GM12878 (cell line): ENCODE measurements at regions not wholly inside any gene's neighbourhood (a gene's known extent, or its start where the extent isn't known, plus 50 kb on each side); places are given as distances from the start of the nearest gene placed in this dataset.

ENCODE experiments used
- ATAC-seq: fragments of 200-7000 bp; cut with Tn5 transposase; 3 replicates; pipeline ENCODE4 v1.9.1; 2020; ENCODE audit warnings: mild to moderate bottlenecking, moderate library complexity
- BruUV-seq: library from RNA; stranded (reverse); fragments of 400-500 nt; replicated peaks from 2 replicates; lab custom pipeline; 2021; lab: Mats Ljungman, UMichigan
- CTCF ChIA-PET: fragments of 300-600 bp; sonication (Branson Sonifier 250); formaldehyde crosslinking; extraction: SDS; loops from one replicate; lab custom pipeline; 2021; ENCODE audit warnings: inconsistent platforms; lab: Yijun Ruan, JAX
- POLR2A ChIA-PET: fragments of 350-600 bp; formaldehyde crosslinking; extraction: SDS; loops from one replicate; lab custom pipeline; 2021; ENCODE audit warnings: inconsistent platforms; lab: Charles Lee
- RAD21 ChIA-PET: fragments of 300-600 bp; sonication (Branson Sonifier 250); formaldehyde crosslinking; loops from one replicate; lab custom pipeline; 2023; ENCODE audit warnings: antibody characterized with exemption; ENCODE audit not compliant: unreplicated experiment; lab: Charles Lee
- SMC1A ChIA-PET: fragments of 300-600 bp; sonication (Branson Sonifier 250); formaldehyde crosslinking; loops from one replicate; lab custom pipeline; 2023; ENCODE audit not compliant: unreplicated experiment, uncharacterized antibody; lab: Charles Lee
- DNase-seq: peaks from one replicate; pipeline ENCODE4 v3.0.0-alpha.2; 2011; ENCODE audit warnings: low read depth, low spot score
- FAIRE-seq: peaks from 3 replicates; lab custom pipeline; 2011; peaks lifted over from hg19 to GRCh38; lab: Jason Lieb, UNC
- H2AFZ ChIP-seq: 2 replicates; pipeline ENCODE4 v1.6.0; 2011; ENCODE audit warnings: low read depth, low read length, control low read depth; ENCODE audit not compliant: control insufficient read depth
- H3K27ac ChIP-seq: 2 replicates; pipeline ENCODE4 v1.5.1; 2011; ENCODE audit warnings: control low read depth; ENCODE audit not compliant: control insufficient read depth, insufficient read depth
- H3K27me3 ChIP-seq, 2 experiments: replicated peaks in 1 of 2; 2 replicates each; pipeline versions ENCODE4 v1.6.0 to v1.6.1; 2011; ENCODE audit warnings: low read length in 1 of 2; ENCODE audit not compliant: control insufficient read depth in 2 of 2, insufficient read depth in 2 of 2
- H3K36me3 ChIP-seq, 2 experiments: 2 replicates each; pipeline ENCODE4 v1.5.1; 2011; ENCODE audit warnings: low read length in 1 of 2; ENCODE audit not compliant: control insufficient read depth in 2 of 2, insufficient read depth in 2 of 2
- H3K4me1 ChIP-seq: 2 replicates; pipeline ENCODE4 v1.6.1; 2011; ENCODE audit warnings: mild to moderate bottlenecking, low read length, moderate library complexity, mixed read lengths; ENCODE audit not compliant: control insufficient read depth, insufficient read depth
- H3K4me2 ChIP-seq: 2 replicates; pipeline ENCODE4 v1.6.0; 2011; ENCODE audit warnings: control low read depth; ENCODE audit not compliant: control insufficient read depth, insufficient read depth
- H3K4me3 ChIP-seq: fragments of 200-600 bp; sonication (generic); 2 replicates; pipeline ENCODE4 v1.5.1; 2016
- H3K79me2 ChIP-seq: 2 replicates; pipeline ENCODE4 v1.6.0; 2011; ENCODE audit warnings: low read length; ENCODE audit not compliant: control insufficient read depth, insufficient read depth
- H3K9ac ChIP-seq: 2 replicates; pipeline ENCODE4 v1.8.0; 2011; ENCODE audit warnings: low read length, control low read depth, mixed read lengths; ENCODE audit not compliant: control insufficient read depth, insufficient read depth
- H3K9me3 ChIP-seq: replicated peaks from 3 replicates; pipeline ENCODE4 v1.5.1; 2011; ENCODE audit warnings: mild to moderate bottlenecking, low read length; ENCODE audit not compliant: control insufficient read depth, insufficient read depth
- H4K20me1 ChIP-seq: 2 replicates; pipeline ENCODE4 v1.6.0; 2011; ENCODE audit not compliant: control insufficient read depth, insufficient read depth
- CBX3 ChIP-seq: fragments of 200-600 bp; sonication (generic); IDR thresholded peaks from 2 replicates; pipeline ENCODE4 v1.6.1; 2016; ENCODE audit warnings: low read depth, borderline replicate concordance
- CBX5 ChIP-seq: sonication (generic); IDR thresholded peaks from 2 replicates; pipeline ENCODE4 v1.6.1; 2016; ENCODE audit warnings: low read depth, moderate library complexity, mild to moderate bottlenecking, inconsistent platforms
- E2F4 ChIP-seq: IDR thresholded peaks from 2 replicates; pipeline ENCODE4 v1.6.1; 2012; ENCODE audit warnings: low read depth, low read length, improper control_type of control experiment
- ETV6 ChIP-seq, 2 experiments: fragments of 450-650 bp in 1 of 2; IDR thresholded peaks in 1 of 2; conservative IDR thresholded peaks in 1 of 2; 2 replicates each; pipeline ENCODE4 v1.6.1; 2014; ENCODE audit warnings: antibody characterized with exemption in 1 of 2, borderline replicate concordance in 1 of 2, low read depth in 1 of 2, mild to moderate bottlenecking in 1 of 2, moderate library complexity in 1 of 2
- FOS ChIP-seq: IDR thresholded peaks from 3 replicates; pipeline ENCODE4 v1.6.1; 2011; ENCODE audit warnings: borderline replicate concordance; ENCODE audit not compliant: insufficient read length; ENCODE audit errors: extremely low read depth
- HDGF ChIP-seq: fragments of 450-650 bp; IDR thresholded peaks from 2 replicates; pipeline ENCODE4 v1.6.1; 2016; ENCODE audit warnings: antibody characterized with exemption
- IRF4 ChIP-seq: IDR thresholded peaks from 2 replicates; pipeline ENCODE4 v1.6.1; 2011; ENCODE audit warnings: low read depth, low read length
- MYB ChIP-seq: fragments of 150-350 bp; IDR thresholded peaks from 2 replicates; pipeline ENCODE4 v1.6.1; 2014; ENCODE audit warnings: mild to moderate bottlenecking, low read depth, low read length, borderline replicate concordance
- PAX5 ChIP-seq: IDR thresholded peaks from 2 replicates; pipeline ENCODE4 v1.6.1; 2011; ENCODE audit warnings: low read depth, low read length, borderline replicate concordance
- RELA ChIP-seq: fragments of 450-650 bp; IDR thresholded peaks from 2 replicates; pipeline ENCODE4 v1.8.0; 2014; ENCODE audit warnings: borderline replicate concordance; ENCODE audit not compliant: partially characterized antibody
- STAT3 ChIP-seq: IDR thresholded peaks from 2 replicates; pipeline ENCODE4 v1.6.1; 2011; ENCODE audit warnings: low read depth, low read length, improper control_type of control experiment
- TAF1 ChIP-seq: IDR thresholded peaks from 2 replicates; pipeline ENCODE4 v1.6.1; 2011; ENCODE audit warnings: mild to moderate bottlenecking, low read depth, low read length, borderline replicate concordance
- TCF12 ChIP-seq: IDR thresholded peaks from 2 replicates; pipeline ENCODE4 v1.6.1; 2011; ENCODE audit warnings: low read depth, mild to moderate bottlenecking, low read length
- WGBS: methylation state at CpG from one replicate; pipeline ENCODE4 v1.1.6; 2016; ENCODE audit warnings: low lambda C conversion rate; ENCODE audit not compliant: insufficient replicate concordance, insufficient coverage; ENCODE audit errors: missing lambda C conversion rate; 5-methylcytosine and 5-hydroxymethylcytosine counted together
- in situ Hi-C: fragments of 300-500 bp; cut with MboI; formaldehyde crosslinking; loops from 9 replicates; pipeline ENCODE4 v1.14.3; 2018; ENCODE audit warnings: mixed read lengths
- intact Hi-C: fragments of 100-400 bp; cut with micrococcal nuclease; formaldehyde crosslinking; loops from one replicate; pipeline ENCODE4 v1.14.2; 2022; ENCODE audit not compliant: unreplicated experiment
- TF ChIP-seq, protein P1 (sequence below): fragments of 450-650 bp; formaldehyde crosslinking; IDR thresholded peaks from 2 replicates; pipeline ENCODE4 v1.5.0; 2022; ENCODE audit warnings: mild to moderate bottlenecking, missing genetic modification characterization
- TF ChIP-seq, protein P2 (sequence below): fragments of 450-650 bp; formaldehyde crosslinking; IDR thresholded peaks from 2 replicates; pipeline ENCODE4 v1.4.0; 2020; ENCODE audit warnings: mild to moderate bottlenecking, moderate library complexity
- TF ChIP-seq, protein P3 (sequence below): fragments of 450-650 bp; IDR thresholded peaks from 2 replicates; pipeline ENCODE4 v1.6.1; 2017; ENCODE audit warnings: low read depth, mild to moderate bottlenecking, moderate library complexity

GRCh38 chr3:191859531-191859930 lies 398.6 kb downstream of the PYDC2 start:
- H3K27me3 ChIP-seq, result no peaks in the 10 kb centered on the region
- H3K4me1 ChIP-seq, result no peaks in the 10 kb centered on the region
- intact Hi-C loops (no loop called here), in situ Hi-C loops (no loop called here)
- no TSS peak for BruUV-seq
- ATAC-seq, result no peak
- CTCF ChIA-PET, result interaction anchor here (1.5 kb wide), 1 partner anchor 17 kb away, joined by 3 read pairs; no protein-coding TSS in a partner anchor
- no peak overlapping the region for H3K9ac ChIP-seq
- DNase-seq, result no peak
- SMC1A ChIA-PET, result no interaction called here
- H2AFZ ChIP-seq, result no peak overlapping the region
- H3K9me3 ChIP-seq, result no peaks in the 10 kb centered on the region
- H3K27ac ChIP-seq, result no peak overlapping the region
- H3K36me3 ChIP-seq, result no peaks in the 10 kb centered on the region
- no peak overlapping the region for H3K4me3 ChIP-seq
- RAD21 ChIA-PET, result no interaction called here
- POLR2A ChIA-PET, result interaction anchor here (0.7 kb wide), 1 partner anchor 170 kb away, joined by 4 read pairs; no protein-coding TSS in a partner anchor
- no peak overlapping the region for H3K4me2 ChIP-seq
- FAIRE-seq, result no peak
- H3K79me2 ChIP-seq, result no peaks in the 10 kb centered on the region
- 36% methylated on average over 3 of the region's 3 CpGs for WGBS
- no peaks in the 10 kb centered on the region for H4K20me1 ChIP-seq
- TF ChIP-seq FOS, result no peak
- no peak for TF ChIP-seq STAT3
- TF ChIP-seq CBX3, result no peak
- TF ChIP-seq RELA, result no peak
- no peak for TF ChIP-seq ETV6 (conservative IDR thresholded peaks at IDR 0.05 in 1 of 2, IDR thresholded peaks at IDR 0.05 in 1 of 2; ENCODE audit: borderline replicate concordance in 1 of 2, low read depth in 1 of 2)
- no peak for TF ChIP-seq IRF4
- TF ChIP-seq CBX5, result no peak
- no peak for TF ChIP-seq PAX5
- no peak for TF ChIP-seq TAF1
- TF ChIP-seq, protein P1, sequence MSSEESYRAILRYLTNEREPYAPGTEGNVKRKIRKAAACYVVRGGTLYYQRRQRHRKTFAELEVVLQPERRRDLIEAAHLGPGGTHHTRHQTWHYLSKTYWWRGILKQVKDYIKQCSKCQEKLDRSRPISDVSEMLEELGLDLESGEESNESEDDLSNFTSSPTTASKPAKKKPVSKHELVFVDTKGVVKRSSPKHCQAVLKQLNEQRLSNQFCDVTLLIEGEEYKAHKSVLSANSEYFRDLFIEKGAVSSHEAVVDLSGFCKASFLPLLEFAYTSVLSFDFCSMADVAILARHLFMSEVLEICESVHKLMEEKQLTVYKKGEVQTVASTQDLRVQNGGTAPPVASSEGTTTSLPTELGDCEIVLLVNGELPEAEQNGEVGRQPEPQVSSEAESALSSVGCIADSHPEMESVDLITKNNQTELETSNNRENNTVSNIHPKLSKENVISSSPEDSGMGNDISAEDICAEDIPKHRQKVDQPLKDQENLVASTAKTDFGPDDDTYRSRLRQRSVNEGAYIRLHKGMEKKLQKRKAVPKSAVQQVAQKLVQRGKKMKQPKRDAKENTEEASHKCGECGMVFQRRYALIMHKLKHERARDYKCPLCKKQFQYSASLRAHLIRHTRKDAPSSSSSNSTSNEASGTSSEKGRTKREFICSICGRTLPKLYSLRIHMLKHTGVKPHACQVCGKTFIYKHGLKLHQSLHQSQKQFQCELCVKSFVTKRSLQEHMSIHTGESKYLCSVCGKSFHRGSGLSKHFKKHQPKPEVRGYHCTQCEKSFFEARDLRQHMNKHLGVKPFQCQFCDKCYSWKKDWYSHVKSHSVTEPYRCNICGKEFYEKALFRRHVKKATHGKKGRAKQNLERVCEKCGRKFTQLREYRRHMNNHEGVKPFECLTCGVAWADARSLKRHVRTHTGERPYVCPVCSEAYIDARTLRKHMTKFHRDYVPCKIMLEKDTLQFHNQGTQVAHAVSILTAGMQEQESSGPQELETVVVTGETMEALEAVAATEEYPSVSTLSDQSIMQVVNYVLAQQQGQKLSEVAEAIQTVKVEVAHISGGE (CRISPR knock-in tag), result no peak
- no peak for TF ChIP-seq MYB
- TF ChIP-seq TCF12, result no peak
- TF ChIP-seq, protein P2, sequence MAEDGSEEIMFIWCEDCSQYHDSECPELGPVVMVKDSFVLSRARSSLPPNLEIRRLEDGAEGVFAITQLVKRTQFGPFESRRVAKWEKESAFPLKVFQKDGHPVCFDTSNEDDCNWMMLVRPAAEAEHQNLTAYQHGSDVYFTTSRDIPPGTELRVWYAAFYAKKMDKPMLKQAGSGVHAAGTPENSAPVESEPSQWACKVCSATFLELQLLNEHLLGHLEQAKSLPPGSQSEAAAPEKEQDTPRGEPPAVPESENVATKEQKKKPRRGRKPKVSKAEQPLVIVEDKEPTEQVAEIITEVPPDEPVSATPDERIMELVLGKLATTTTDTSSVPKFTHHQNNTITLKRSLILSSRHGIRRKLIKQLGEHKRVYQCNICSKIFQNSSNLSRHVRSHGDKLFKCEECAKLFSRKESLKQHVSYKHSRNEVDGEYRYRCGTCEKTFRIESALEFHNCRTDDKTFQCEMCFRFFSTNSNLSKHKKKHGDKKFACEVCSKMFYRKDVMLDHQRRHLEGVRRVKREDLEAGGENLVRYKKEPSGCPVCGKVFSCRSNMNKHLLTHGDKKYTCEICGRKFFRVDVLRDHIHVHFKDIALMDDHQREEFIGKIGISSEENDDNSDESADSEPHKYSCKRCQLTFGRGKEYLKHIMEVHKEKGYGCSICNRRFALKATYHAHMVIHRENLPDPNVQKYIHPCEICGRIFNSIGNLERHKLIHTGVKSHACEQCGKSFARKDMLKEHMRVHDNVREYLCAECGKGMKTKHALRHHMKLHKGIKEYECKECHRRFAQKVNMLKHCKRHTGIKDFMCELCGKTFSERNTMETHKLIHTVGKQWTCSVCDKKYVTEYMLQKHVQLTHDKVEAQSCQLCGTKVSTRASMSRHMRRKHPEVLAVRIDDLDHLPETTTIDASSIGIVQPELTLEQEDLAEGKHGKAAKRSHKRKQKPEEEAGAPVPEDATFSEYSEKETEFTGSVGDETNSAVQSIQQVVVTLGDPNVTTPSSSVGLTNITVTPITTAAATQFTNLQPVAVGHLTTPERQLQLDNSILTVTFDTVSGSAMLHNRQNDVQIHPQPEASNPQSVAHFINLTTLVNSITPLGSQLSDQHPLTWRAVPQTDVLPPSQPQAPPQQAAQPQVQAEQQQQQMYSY (CRISPR knock-in tag), result no peak
- TF ChIP-seq HDGF, result no peak
- TF ChIP-seq E2F4, result no peak
- TF ChIP-seq, protein P3, sequence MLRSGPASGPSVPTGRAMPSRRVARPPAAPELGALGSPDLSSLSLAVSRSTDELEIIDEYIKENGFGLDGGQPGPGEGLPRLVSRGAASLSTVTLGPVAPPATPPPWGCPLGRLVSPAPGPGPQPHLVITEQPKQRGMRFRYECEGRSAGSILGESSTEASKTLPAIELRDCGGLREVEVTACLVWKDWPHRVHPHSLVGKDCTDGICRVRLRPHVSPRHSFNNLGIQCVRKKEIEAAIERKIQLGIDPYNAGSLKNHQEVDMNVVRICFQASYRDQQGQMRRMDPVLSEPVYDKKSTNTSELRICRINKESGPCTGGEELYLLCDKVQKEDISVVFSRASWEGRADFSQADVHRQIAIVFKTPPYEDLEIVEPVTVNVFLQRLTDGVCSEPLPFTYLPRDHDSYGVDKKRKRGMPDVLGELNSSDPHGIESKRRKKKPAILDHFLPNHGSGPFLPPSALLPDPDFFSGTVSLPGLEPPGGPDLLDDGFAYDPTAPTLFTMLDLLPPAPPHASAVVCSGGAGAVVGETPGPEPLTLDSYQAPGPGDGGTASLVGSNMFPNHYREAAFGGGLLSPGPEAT, result no peak
